Activated gamma-delta T cell treated with Interleukin-2 at 50 U/mL for 16 hours (primary cell): ENCODE measurements at regions not wholly inside any gene's neighbourhood (a gene's known extent, or its start where the extent isn't known, plus 50 kb on each side); places are given as distances from the start of the nearest gene placed in this dataset.

Source experiments
- DNase-seq: peaks from one replicate; pipeline ENCODE4 v3.0.0-alpha.2; 2020

- no peak for DNase-seq
Measured at GRCh38 chr11:116130122-116130521, 625.9 kb upstream of the CADM1 start.

DNA sequence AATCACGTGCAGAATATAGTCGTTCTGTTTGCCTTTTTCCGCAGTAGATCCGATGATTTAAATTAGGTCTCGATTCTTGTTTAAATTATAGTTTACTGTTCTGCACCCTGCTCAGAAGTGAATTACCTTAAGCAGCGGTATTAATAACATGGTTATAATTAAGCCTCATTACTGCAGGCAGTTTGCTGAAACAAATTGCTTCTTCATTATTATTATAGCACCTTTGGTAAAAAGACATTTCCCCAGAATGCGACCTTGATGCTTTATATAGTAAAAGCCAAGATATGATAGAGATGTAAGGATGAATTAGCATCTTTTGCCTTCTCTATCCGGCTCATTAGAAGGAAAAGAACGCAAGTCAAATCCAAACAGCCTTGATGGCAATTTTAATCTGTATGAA is 625.2 kb upstream of the CADM1 start:
- no peak for DNase-seq

GRCh38 chr11:116126562-116126961 is 622.3 kb upstream of the CADM1 start:
- no peak for DNase-seq

GRCh38 chr11:116124922-116125714 is 620.9 kb upstream of the CADM1 start:
- DNase-seq: no peak

- no peak for DNase-seq
Measured at GRCh38 chr11:116123739-116124138, 619.5 kb upstream of the CADM1 start.

- no peak for DNase-seq
Measured at GRCh38 chr11:116122697-116123472, 618.7 kb upstream of the CADM1 start.

DNA sequence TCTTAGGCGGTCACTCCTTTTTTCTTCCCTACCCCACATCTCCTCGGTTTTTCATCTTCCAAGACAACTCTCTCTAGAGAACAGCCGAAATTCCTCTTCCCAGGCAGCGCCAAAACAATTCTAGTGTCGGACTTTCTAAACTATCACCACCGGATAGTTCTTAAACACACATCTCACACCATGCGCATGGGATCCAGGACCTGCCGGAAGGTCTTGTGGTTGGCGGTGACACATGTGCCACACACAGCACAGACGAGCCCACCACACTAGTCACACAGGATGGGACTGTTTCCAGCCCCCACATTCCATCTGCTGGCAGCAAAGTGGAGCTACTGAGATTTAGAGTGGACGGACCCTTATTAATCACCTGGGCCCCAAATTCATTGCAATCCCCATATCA is 614.9 kb upstream of the CADM1 start:
- no peak for DNase-seq

GRCh38 chr11:116118138-116118470 is 613.9 kb upstream of the CADM1 start:
- DNase-seq: no peak

- no peak for DNase-seq
Measured at GRCh38 chr11:116117331-116118137, 613.3 kb upstream of the CADM1 start.

DNA sequence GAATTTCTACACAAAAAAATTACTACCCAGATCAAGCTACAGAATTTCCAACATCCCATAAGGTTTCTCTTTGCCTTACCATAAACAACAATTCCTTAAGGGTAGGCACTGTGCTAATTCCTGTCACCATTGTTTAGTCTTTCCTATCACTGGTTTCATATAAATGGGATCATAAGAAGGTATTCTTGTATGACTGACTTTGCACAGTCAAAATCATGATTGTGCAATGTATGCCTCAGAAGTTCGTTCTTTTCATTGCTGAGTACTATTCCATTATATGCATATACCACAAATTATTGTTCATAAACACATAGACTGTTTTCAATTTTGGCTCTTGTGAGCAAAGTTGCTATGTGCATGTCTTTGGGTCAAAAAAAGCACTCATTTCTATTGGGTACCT is 611.6 kb upstream of the CADM1 start:
- no peak for DNase-seq

- DNase-seq: no peak
Measured at GRCh38 chr11:116114198-116114651, 610.0 kb upstream of the CADM1 start.

DNA sequence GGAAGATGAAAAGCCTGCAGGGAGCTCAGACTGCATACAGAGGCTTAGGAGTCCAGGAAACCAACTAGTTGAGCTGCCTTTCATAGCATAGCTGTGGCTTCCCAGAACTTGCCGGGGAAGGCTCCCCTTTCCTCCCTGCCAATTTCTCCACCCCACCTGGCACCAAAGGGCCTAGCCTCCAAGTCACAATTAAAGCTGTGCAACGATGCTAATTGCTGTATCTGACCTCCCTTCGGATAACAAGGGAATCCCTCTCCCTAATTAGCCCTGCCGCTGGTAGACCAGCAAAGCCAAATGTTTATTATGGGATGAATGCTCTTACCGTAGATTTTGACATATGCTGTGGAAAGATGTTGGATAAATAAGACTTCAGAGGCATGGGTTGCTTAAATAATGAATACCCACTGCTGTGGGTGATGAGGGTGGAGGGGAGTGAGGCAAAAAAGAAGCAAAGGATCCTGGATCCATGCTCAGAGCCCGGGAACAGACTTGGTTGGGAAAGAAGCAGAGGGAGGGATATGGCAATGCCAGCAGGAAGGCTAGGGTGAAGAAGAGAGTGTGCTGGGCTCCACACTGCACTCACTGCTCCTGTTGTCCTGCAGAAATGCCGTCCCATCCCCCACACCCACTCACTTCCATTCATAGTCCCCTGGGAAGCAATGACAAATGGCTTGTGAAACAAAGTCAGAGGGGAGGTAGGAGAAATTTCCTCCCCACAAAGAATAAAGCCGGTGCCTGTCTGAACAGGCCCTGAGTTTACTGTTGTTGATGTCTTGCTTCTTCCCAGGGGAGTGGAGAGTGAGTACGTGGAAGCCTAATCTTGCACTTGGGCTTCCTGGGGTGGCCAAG is 608.1 kb upstream of the CADM1 start:
- no peak for DNase-seq

- no peak for DNase-seq
Measured at GRCh38 chr11:116111546-116111945, 607.3 kb upstream of the CADM1 start.

DNA sequence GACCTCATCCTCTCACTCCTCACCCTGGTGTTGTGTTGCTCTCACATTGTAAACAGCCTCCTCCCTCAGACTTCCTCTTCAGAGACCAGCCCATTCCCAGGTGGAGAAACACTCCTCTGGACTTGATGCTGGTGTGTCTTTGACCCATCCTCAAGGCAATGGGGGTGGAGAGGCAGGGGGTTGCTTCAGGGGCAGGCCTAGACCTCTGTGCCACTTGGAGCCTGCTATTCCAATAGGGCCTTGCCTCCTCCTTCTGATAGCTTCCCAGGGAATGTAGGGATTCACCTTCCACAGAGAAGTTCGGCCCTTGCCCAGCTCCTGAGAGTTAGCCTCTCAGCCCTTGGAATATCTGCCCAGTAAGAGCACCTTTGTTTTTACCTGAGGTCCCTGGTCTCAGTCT is 606.6 kb upstream of the CADM1 start:
- no peak for DNase-seq

DNA sequence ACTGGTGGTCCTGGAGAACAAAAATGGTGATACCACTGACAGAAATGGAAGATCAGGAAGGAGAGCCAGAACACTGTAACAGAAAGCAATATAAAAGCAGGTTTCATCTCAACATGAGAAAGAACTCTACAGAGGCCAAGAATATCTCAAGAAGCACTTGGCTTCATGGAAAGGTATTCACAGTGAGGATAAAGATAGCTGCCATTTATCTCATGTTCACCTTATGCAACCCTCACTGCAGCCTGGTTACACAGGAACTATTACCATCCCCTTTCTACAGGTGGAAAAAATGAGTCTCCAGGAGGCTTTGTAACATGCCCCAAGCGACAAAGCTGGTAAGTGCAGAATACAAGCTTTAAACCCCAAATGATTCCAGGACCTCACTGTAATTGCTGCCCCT is 606.1 kb upstream of the CADM1 start:
- no peak for DNase-seq

GRCh38 chr11:116109228-116109627 is 605.0 kb upstream of the CADM1 start:
- no peak for DNase-seq

GRCh38 chr11:116108161-116108560 is 603.9 kb upstream of the CADM1 start:
- DNase-seq: no peak

DNA sequence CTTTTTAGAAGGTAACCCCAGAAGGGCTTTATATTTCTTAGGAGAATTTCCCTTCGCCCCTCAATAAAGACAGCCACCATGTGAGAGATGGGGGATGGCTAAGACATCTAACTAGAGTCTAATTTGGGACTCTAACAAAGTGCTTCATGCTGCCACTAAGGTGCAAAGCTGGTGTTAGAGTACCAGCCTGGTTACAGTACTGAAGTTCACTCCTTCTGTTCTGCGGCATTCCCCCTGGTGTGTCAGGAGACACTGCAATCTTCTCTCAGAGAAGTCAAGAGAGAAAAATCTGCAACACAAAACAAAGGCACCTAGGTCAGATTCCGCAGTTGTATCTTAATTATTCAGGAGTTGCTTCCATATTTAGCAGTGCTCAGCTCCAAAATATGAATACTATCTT is 603.0 kb upstream of the CADM1 start:
- DNase-seq: no peak

GRCh38 chr11:116104498-116105174 is 600.4 kb upstream of the CADM1 start:
- DNase-seq: no peak

- no peak for DNase-seq
Measured at GRCh38 chr11:116101902-116102301, 597.7 kb upstream of the CADM1 start.

- no peak for DNase-seq
Measured at GRCh38 chr11:116100016-116100415, 595.8 kb upstream of the CADM1 start.

DNA sequence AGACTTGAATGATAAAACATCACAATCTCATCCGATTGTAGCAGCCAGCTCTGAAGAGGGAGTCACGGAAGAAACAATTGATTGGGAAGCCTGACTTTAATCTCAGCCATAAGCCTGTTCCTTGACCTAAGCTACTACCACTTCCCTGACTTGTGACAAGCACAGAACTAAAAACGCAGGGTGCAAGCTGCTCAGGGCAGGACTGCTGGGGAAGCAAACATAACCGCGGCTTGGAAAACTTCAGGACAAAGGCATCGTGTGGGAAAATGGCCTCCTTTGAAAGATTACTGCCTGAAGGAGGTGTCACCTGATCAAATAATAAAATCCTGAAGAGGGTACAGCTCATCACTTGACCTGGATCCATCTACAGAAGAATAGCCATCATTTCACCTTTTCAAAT is 595.3 kb upstream of the CADM1 start:
- no peak for DNase-seq
